Activated naive CD8-positive, alpha-beta T cell treated with anti-CD3 and anti-CD28 coated beads, Interleukin-2, amount 10 ng/mL, durations not matched to agents 7 days and 5 days (primary cell): ENCODE measurements at regions not wholly inside any gene's neighbourhood (a gene's known extent, or its start where the extent isn't known, plus 50 kb on each side); places are given as distances from the start of the nearest gene placed in this dataset.
"Not testable (repeated sequence)": the region's sequence is repeated elsewhere in the genome, so short reads cannot be mapped to it uniquely, and the experiment has no call there.

Experiments used
- ATAC-seq: fragments of 150-1000 bp; cut with Tn5 transposase; one replicate; pipeline ENCODE4 v1.10.0; 2021; ENCODE audit warnings: low read depth, moderate library complexity
- POLR2A ChIA-PET: fragments of 350-600 bp; sonication (Branson Sonifier 250); formaldehyde crosslinking; loops from one replicate; lab custom pipeline; 2021; ENCODE audit warnings: antibody characterized with exemption; lab: Charles Lee
- DNase-seq: peaks from one replicate; pipeline ENCODE4 v3.0.0; 2021
- H3K27ac Mint-ChIP-seq: one replicate; pipeline ENCODE4 v1.8.0; 2022; ENCODE audit warnings: mild to moderate bottlenecking, mixed read lengths
- H3K27me3 Mint-ChIP-seq: one replicate; pipeline ENCODE4 v1.8.0; 2022; ENCODE audit warnings: mild to moderate bottlenecking, moderate library complexity, mixed read lengths
- H3K36me3 Mint-ChIP-seq: one replicate; pipeline ENCODE4 v1.8.0; 2021; ENCODE audit warnings: mild to moderate bottlenecking, mixed read lengths
- H3K4me1 Mint-ChIP-seq: one replicate; pipeline ENCODE4 v1.8.0; 2021; ENCODE audit warnings: mixed read lengths
- H3K4me3 Mint-ChIP-seq: one replicate; pipeline ENCODE4 v1.8.0; 2022; ENCODE audit warnings: mild to moderate bottlenecking, moderate library complexity, mixed read lengths
- H3K9me3 Mint-ChIP-seq: one replicate; pipeline ENCODE4 v1.8.0; 2021; ENCODE audit warnings: mixed read lengths

GRCh38 chr16:85234310-85235204 lies 122.3 kb upstream of the CIBAR2 start:
- POLR2A ChIA-PET = no interaction called here
- H3K4me1 Mint-ChIP-seq = no peaks in the 10 kb centered on the region
- no peaks in the 10 kb centered on the region for H3K36me3 Mint-ChIP-seq
- no peaks in the 10 kb centered on the region for H3K9me3 Mint-ChIP-seq
- no peak for DNase-seq
- peaks cover 26% of the 10 kb centered on the region for H3K27me3 Mint-ChIP-seq
- no peak overlapping the region for H3K27ac Mint-ChIP-seq
- H3K4me3 Mint-ChIP-seq = no peak overlapping the region
- ATAC-seq = no peak

GRCh38 chr16:85235991-85236817 lies 123.9 kb upstream of the CIBAR2 start:
- H3K4me3 Mint-ChIP-seq = no peak overlapping the region
- DNase-seq (no peak), ATAC-seq (peak; percentile 23)
- no peaks in the 10 kb centered on the region for H3K9me3 Mint-ChIP-seq
- no peak overlapping the region for H3K27ac Mint-ChIP-seq
- H3K36me3 Mint-ChIP-seq = no peaks in the 10 kb centered on the region
- H3K27me3 Mint-ChIP-seq = peaks cover 27% of the 10 kb centered on the region
- POLR2A ChIA-PET = no interaction called here
- peaks cover under 1% of the 10 kb centered on the region for H3K4me1 Mint-ChIP-seq

- H3K4me3 Mint-ChIP-seq = no peak overlapping the region
These were observed 124.5 kb upstream of the CIBAR2 start for GRCh38 chr16:85236818-85237150.

GRCh38 chr16:85237817-85238216 lies 125.5 kb upstream of the CIBAR2 start:
- Mint-ChIP-seq H3K27ac (no peak overlapping the region), H3K27me3 (peaks cover 27% of the 10 kb centered on the region), H3K9me3 (no peaks in the 10 kb centered on the region), H3K4me1 (peaks cover 2% of the 10 kb centered on the region), H3K4me3 (no peak overlapping the region), H3K36me3 (no peaks in the 10 kb centered on the region)
- POLR2A ChIA-PET = no interaction called here
- DNase-seq (no peak), ATAC-seq (no peak)

More at GRCh38 chr16:85236818-85237150, 124.5 kb upstream of the CIBAR2 start:
- POLR2A ChIA-PET = no interaction called here
- Mint-ChIP-seq H3K27ac (no peak overlapping the region), H3K4me1 (peaks cover 2% of the 10 kb centered on the region), H3K36me3 (no peaks in the 10 kb centered on the region), H3K27me3 (peaks cover 27% of the 10 kb centered on the region), H3K9me3 (no peaks in the 10 kb centered on the region)
- DNase-seq = no peak
- ATAC-seq = no peak

- peaks cover 27% of the 10 kb centered on the region for H3K27me3 Mint-ChIP-seq
- POLR2A ChIA-PET = no interaction called here
- H3K27ac Mint-ChIP-seq = no peak overlapping the region
- H3K4me3 Mint-ChIP-seq = no peak overlapping the region
- no peaks in the 10 kb centered on the region for H3K36me3 Mint-ChIP-seq
- DNase-seq (no peak), ATAC-seq (no peak)
- H3K9me3 Mint-ChIP-seq = no peaks in the 10 kb centered on the region
- peaks cover 2% of the 10 kb centered on the region for H3K4me1 Mint-ChIP-seq
These were observed 126.0 kb upstream of the CIBAR2 start for GRCh38 chr16:85238233-85238647.

- no peak for DNase-seq
- ATAC-seq = no peak
- H3K27ac Mint-ChIP-seq = no peak overlapping the region
- POLR2A ChIA-PET = no interaction called here
- peaks cover 2% of the 10 kb centered on the region for H3K4me1 Mint-ChIP-seq
- peaks cover 26% of the 10 kb centered on the region for H3K27me3 Mint-ChIP-seq
- no peak overlapping the region for H3K4me3 Mint-ChIP-seq
- H3K36me3 Mint-ChIP-seq = no peaks in the 10 kb centered on the region
- H3K9me3 Mint-ChIP-seq = no peaks in the 10 kb centered on the region
These were observed 127.0 kb upstream of the CIBAR2 start for GRCh38 chr16:85239239-85239638.

- ATAC-seq = no peak
- Mint-ChIP-seq H3K9me3 (no peaks in the 10 kb centered on the region), H3K36me3 (no peaks in the 10 kb centered on the region), H3K4me3 (no peak overlapping the region), H3K27me3 (peaks cover 24% of the 10 kb centered on the region), H3K27ac (no peak overlapping the region), H3K4me1 (peaks cover 2% of the 10 kb centered on the region)
- POLR2A ChIA-PET = no interaction called here
- no peak for DNase-seq
These were observed 127.6 kb upstream of the CIBAR2 start for GRCh38 chr16:85239871-85240270.

GRCh38 chr16:85240982-85241924 lies 129.0 kb upstream of the CIBAR2 start:
- ATAC-seq (no peak), DNase-seq (no peak)

GRCh38 chr16:85242140-85242539 lies 129.9 kb upstream of the CIBAR2 start:
- Mint-ChIP-seq H3K4me3 (no peak overlapping the region), H3K27ac (no peak overlapping the region), H3K9me3 (no peaks in the 10 kb centered on the region), H3K36me3 (no peaks in the 10 kb centered on the region), H3K27me3 (peaks cover 16% of the 10 kb centered on the region), H3K4me1 (peaks cover 5% of the 10 kb centered on the region)
- DNase-seq (no peak), ATAC-seq (no peak)
- POLR2A ChIA-PET = no interaction called here

More at GRCh38 chr16:85240982-85241924, 129.0 kb upstream of the CIBAR2 start:
- no peaks in the 10 kb centered on the region for H3K36me3 Mint-ChIP-seq
- no peak overlapping the region for H3K27ac Mint-ChIP-seq
- peaks cover 5% of the 10 kb centered on the region for H3K4me1 Mint-ChIP-seq
- peaks cover 21% of the 10 kb centered on the region for H3K27me3 Mint-ChIP-seq
- no peaks in the 10 kb centered on the region for H3K9me3 Mint-ChIP-seq
- H3K4me3 Mint-ChIP-seq = no peak overlapping the region
- POLR2A ChIA-PET = interaction anchor here (0.6 kb wide), 1 partner anchor 18 kb away, joined by 3 read pairs; no protein-coding TSS in a partner anchor

- ATAC-seq = no peak
- H3K27me3 Mint-ChIP-seq = peaks cover 11% of the 10 kb centered on the region
- H3K27ac Mint-ChIP-seq = no peak overlapping the region
- H3K4me3 Mint-ChIP-seq = no peak overlapping the region
- H3K36me3 Mint-ChIP-seq = no peaks in the 10 kb centered on the region
- DNase-seq = no peak
- H3K4me1 Mint-ChIP-seq = peaks cover 5% of the 10 kb centered on the region
- POLR2A ChIA-PET = no interaction called here
- no peaks in the 10 kb centered on the region for H3K9me3 Mint-ChIP-seq
These were observed 131.0 kb upstream of the CIBAR2 start for GRCh38 chr16:85243308-85243707.

GRCh38 chr16:85244452-85244851 lies 132.2 kb upstream of the CIBAR2 start:
- DNase-seq, H3K9me3 Mint-ChIP-seq, ATAC-seq, H3K36me3 Mint-ChIP-seq, H3K27ac Mint-ChIP-seq, H3K4me1 Mint-ChIP-seq, POLR2A ChIA-PET, H3K4me3 Mint-ChIP-seq: not testable (repeated sequence)
- H3K27me3 Mint-ChIP-seq = peaks cover 16% of the 10 kb centered on the region

- DNase-seq = peak; percentile 63
- H3K4me3 Mint-ChIP-seq = no peak overlapping the region
- H3K9me3 Mint-ChIP-seq = no peaks in the 10 kb centered on the region
- peaks cover 5% of the 10 kb centered on the region for H3K4me1 Mint-ChIP-seq
- no peak overlapping the region for H3K27ac Mint-ChIP-seq
- ATAC-seq = peak; percentile 37
- POLR2A ChIA-PET = no interaction called here
- peaks cover 15% of the 10 kb centered on the region for H3K27me3 Mint-ChIP-seq
- H3K36me3 Mint-ChIP-seq = no peaks in the 10 kb centered on the region
These were observed 133.3 kb upstream of the CIBAR2 start for GRCh38 chr16:85245307-85246172.
